HepG2 (cell line): ENCODE measurements at regions not wholly inside any gene's neighbourhood (a gene's known extent, or its start where the extent isn't known, plus 50 kb on each side); places are given as distances from the start of the nearest gene placed in this dataset.

ENCODE experiments used
- ATAC-seq: fragments of 200-7000 bp; cut with Tn5 transposase; 3 replicates; pipeline ENCODE4 v1.9.1; 2020; ENCODE audit warnings: mild to moderate bottlenecking, moderate library complexity
- BruUV-seq: library from RNA; stranded (reverse); fragments of 400-500 nt; replicated peaks from 2 replicates; lab custom pipeline; 2021; lab: Mats Ljungman, UMichigan
- CTCF ChIA-PET: fragments of 300-600 bp; formaldehyde crosslinking; extraction: SDS; loops from one replicate; lab custom pipeline; 2021; ENCODE audit warnings: low total read pairs, inconsistent platforms, low intra/inter-chr PET ratio; lab: Yijun Ruan, JAX
- POLR2A ChIA-PET: fragments of 350-600 bp; sonication (Branson Sonifier 250); formaldehyde crosslinking; loops from one replicate; lab custom pipeline; 2020; ENCODE audit warnings: antibody characterized with exemption, inconsistent platforms; lab: Yijun Ruan, JAX
- DNase-seq: peaks from one replicate; pipeline ENCODE4 v3.0.0-alpha.2; 2015; ENCODE audit warnings: low spot score
- FAIRE-seq: peaks from 3 replicates; lab custom pipeline; 2011; peaks lifted over from hg19 to GRCh38; lab: Jason Lieb, UNC
- H2AFZ ChIP-seq: one replicate; pipeline ENCODE4 v1.6.1; 2011; ENCODE audit warnings: low read length, inconsistent platforms
- H3K27ac ChIP-seq: fragments of 300-600 bp; 3 replicates; pipeline ENCODE4 v1.8.0; 2011; ENCODE audit warnings: mixed run types, mild to moderate bottlenecking, mixed read lengths, low read length, inconsistent platforms; ENCODE audit not compliant: insufficient read depth; ENCODE audit errors: extremely low read length
- H3K27me3 ChIP-seq, 2 experiments: fragments of 200-600 bp in 1 of 2; 2 replicates in 1 of 2; 3 replicates in 1 of 2; pipeline versions ENCODE4 v1.6.0 to v1.8.0; 2011; ENCODE audit warnings: low read length in 2 of 2, mild to moderate bottlenecking in 2 of 2, moderate library complexity in 2 of 2, inconsistent platforms in 1 of 2; ENCODE audit not compliant: insufficient read depth in 2 of 2, control insufficient read depth in 1 of 2
- H3K36me3 ChIP-seq, 2 experiments: fragments of 200-600 bp in 1 of 2; replicated peaks in 1 of 2; 2 replicates in 1 of 2; 3 replicates in 1 of 2; pipeline versions ENCODE4 v1.5.1 to v1.8.0; 2011; ENCODE audit warnings: low read length in 2 of 2, inconsistent platforms in 1 of 2; ENCODE audit not compliant: insufficient read depth in 2 of 2, control insufficient read depth in 1 of 2
- H3K4me1 ChIP-seq: 2 replicates; pipeline ENCODE4 v1.5.1; 2012; ENCODE audit warnings: low read length, inconsistent platforms; ENCODE audit not compliant: insufficient read depth
- H3K4me2 ChIP-seq: 2 replicates; pipeline ENCODE4 v1.6.0; 2011; ENCODE audit warnings: low read depth, low read length, inconsistent platforms
- H3K4me3 ChIP-seq, 3 experiments: fragments of 200-600 bp in 1 of 3; sonication (generic), shearing (Covaris generic) in 1 of 3; replicated peaks in 1 of 3; 2 replicates each; pipeline ENCODE4 v1.5.1; 2011 to 2016; ENCODE audit warnings: low read length in 3 of 3, inconsistent platforms in 2 of 3, low read depth in 2 of 3, mild to moderate bottlenecking in 2 of 3, control low read depth in 1 of 3, mixed read lengths in 1 of 3; ENCODE audit not compliant: insufficient read depth in 1 of 3
- H3K79me2 ChIP-seq: one replicate; pipeline ENCODE4 v1.6.1; 2011; ENCODE audit warnings: low read length, inconsistent platforms; ENCODE audit not compliant: insufficient read depth
- H3K9ac ChIP-seq: 2 replicates; pipeline ENCODE4 v1.6.0; 2011; ENCODE audit warnings: mild to moderate bottlenecking, low read depth, low read length, inconsistent platforms; ENCODE audit not compliant: insufficient read depth
- H3K9me3 ChIP-seq: 2 replicates; pipeline ENCODE4 v1.5.1; 2012; ENCODE audit warnings: mild to moderate bottlenecking, low read length
- H4K20me1 ChIP-seq: 2 replicates; pipeline ENCODE4 v1.6.0; 2011; ENCODE audit warnings: inconsistent platforms, mild to moderate bottlenecking, low read length, moderate library complexity; ENCODE audit not compliant: insufficient read depth
- AHR ChIP-seq: IDR thresholded peaks from 2 replicates; pipeline ENCODE4 v1.6.1; 2018; ENCODE audit warnings: missing genetic modification reagents, missing compliant biosample characterization
- CSRNP1 ChIP-seq: sonication (generic); formaldehyde crosslinking; IDR thresholded peaks from 2 replicates; pipeline ENCODE4 v1.8.1; 2023; ENCODE audit warnings: mild to moderate bottlenecking, missing genetic modification reagents
- FUBP1 ChIP-seq: sonication (generic); formaldehyde crosslinking; IDR thresholded peaks from 2 replicates; pipeline ENCODE4 v1.5.1; 2020; ENCODE audit warnings: missing genetic modification reagents, mild to moderate bottlenecking, borderline replicate concordance
- HHEX ChIP-seq: IDR thresholded peaks from 2 replicates; pipeline ENCODE4 v1.6.1; 2016; ENCODE audit warnings: control low read depth
- POLR2AphosphoS2 ChIP-seq: IDR thresholded peaks from 2 replicates; pipeline ENCODE4 v1.6.1; 2011; ENCODE audit warnings: low read depth, low read length, improper control_type of control experiment
- RNF2 ChIP-seq: fragments of 450-650 bp; conservative IDR thresholded peaks from 2 replicates; pipeline ENCODE4 v1.6.1; 2016; ENCODE audit warnings: low read depth
- ZBTB8A ChIP-seq: sonication (generic); formaldehyde crosslinking; IDR thresholded peaks from 2 replicates; pipeline ENCODE4 v1.4.0; 2020; ENCODE audit warnings: mild to moderate bottlenecking, low read depth, missing genetic modification reagents, borderline replicate concordance
- ZNF224 ChIP-seq: sonication (generic); formaldehyde crosslinking; IDR thresholded peaks from 2 replicates; pipeline ENCODE4 v1.5.0; 2020; ENCODE audit warnings: mild to moderate bottlenecking, missing genetic modification reagents
- ZNF333 ChIP-seq: sonication (generic); formaldehyde crosslinking; IDR thresholded peaks from 2 replicates; pipeline ENCODE4 v1.4.0; 2020; ENCODE audit warnings: mild to moderate bottlenecking, missing genetic modification reagents, borderline replicate concordance
- ZNF563 ChIP-seq: sonication (generic); formaldehyde crosslinking; IDR thresholded peaks from 2 replicates; pipeline ENCODE4 v1.8.0; 2022; ENCODE audit warnings: mild to moderate bottlenecking, moderate library complexity, missing genetic modification reagents
- ZNF576 ChIP-seq: sonication (generic); formaldehyde crosslinking; IDR thresholded peaks from 2 replicates; pipeline ENCODE4 v1.4.0; 2020; ENCODE audit warnings: mild to moderate bottlenecking, missing genetic modification reagents
- ZNF883 ChIP-seq: sonication (generic); formaldehyde crosslinking; IDR thresholded peaks from 2 replicates; pipeline ENCODE4 v1.5.1; 2020; ENCODE audit warnings: mild to moderate bottlenecking, missing genetic modification reagents; ENCODE audit errors: not compliant biosample characterization
- ZSCAN9 ChIP-seq: IDR thresholded peaks from 2 replicates; pipeline ENCODE4 v1.6.1; 2016; ENCODE audit warnings: borderline replicate concordance
- WGBS: methylation state at CpG from one replicate; pipeline ENCODE4 v1.1.6; 2017; ENCODE audit warnings: low lambda C conversion rate; 5-methylcytosine and 5-hydroxymethylcytosine counted together
- in situ Hi-C: cut with HindIII; loops from 2 replicates; pipeline ENCODE4 v1.10.0; 2017; ENCODE audit warnings: low pct_unique_long_range_greater_than_20kb; ENCODE audit not compliant: extremely low pct_ligation_motif_present
- intact Hi-C: fragments of 100-400 bp; cut with micrococcal nuclease; formaldehyde crosslinking; loops from one replicate; pipeline ENCODE4 v1.10.0; 2022; ENCODE audit not compliant: unreplicated experiment
- TF ChIP-seq, protein P1 (sequence below): sonication (generic); formaldehyde crosslinking; IDR thresholded peaks from 2 replicates; pipeline ENCODE4 v1.4.0; 2020; ENCODE audit warnings: missing genetic modification reagents

DNA sequence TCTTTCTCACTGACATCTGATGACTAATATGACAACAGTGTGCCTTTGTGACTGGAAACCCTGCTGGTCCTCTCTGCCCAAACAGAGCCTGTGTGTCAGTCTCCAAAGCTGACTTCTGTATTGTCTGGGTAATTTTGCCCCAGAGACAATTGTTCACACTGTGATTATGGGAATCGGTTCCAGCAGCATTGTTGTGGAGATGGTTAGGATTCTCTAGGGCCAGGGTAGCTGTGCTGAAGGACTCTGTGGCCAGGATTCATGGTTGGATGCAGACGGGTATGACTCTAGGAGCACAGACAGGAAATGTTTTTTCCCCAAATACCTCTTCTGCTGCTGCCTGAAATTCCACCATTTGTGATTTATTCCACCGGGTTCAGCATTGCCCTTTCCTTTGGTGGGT, 57.5 kb upstream of the ITGA11 start:
- Histone ChIP-seq H3K36me3 (no peaks in the 10 kb centered on the region), H3K79me2 (no peaks in the 10 kb centered on the region), H4K20me1 (no peaks in the 10 kb centered on the region), H3K4me2 (no peak overlapping the region), H3K4me1 (no peaks in the 10 kb centered on the region), H3K9ac (no peak overlapping the region), H3K27ac (no peak overlapping the region), H3K4me3 (no peak overlapping the region), H3K27me3 (peaks cover 0 to 6% of the 10 kb centered on the region in 2 experiments; a peak in 1 of 5 replicates), H3K9me3 (no peaks in the 10 kb centered on the region), H2AFZ (no peak overlapping the region)
- ChIA-PET POLR2A (no interaction called here), CTCF (no interaction called here)
- in situ Hi-C loops, result no loop called here
- TF ChIP-seq ZBTB8A (CRISPR knock-in tag), result no peak
- no peak for TF ChIP-seq ZNF576
- no peak for TF ChIP-seq RNF2
- TF ChIP-seq POLR2AphosphoS2, result no peak
- TF ChIP-seq AHR (CRISPR knock-in tag), result no peak
- no peak for TF ChIP-seq CSRNP1
- no peak for TF ChIP-seq ZNF333 (CRISPR knock-in tag)
- TF ChIP-seq ZNF563 (CRISPR knock-in tag), result no peak
- no peak for TF ChIP-seq FUBP1
- TF ChIP-seq, protein P1, sequence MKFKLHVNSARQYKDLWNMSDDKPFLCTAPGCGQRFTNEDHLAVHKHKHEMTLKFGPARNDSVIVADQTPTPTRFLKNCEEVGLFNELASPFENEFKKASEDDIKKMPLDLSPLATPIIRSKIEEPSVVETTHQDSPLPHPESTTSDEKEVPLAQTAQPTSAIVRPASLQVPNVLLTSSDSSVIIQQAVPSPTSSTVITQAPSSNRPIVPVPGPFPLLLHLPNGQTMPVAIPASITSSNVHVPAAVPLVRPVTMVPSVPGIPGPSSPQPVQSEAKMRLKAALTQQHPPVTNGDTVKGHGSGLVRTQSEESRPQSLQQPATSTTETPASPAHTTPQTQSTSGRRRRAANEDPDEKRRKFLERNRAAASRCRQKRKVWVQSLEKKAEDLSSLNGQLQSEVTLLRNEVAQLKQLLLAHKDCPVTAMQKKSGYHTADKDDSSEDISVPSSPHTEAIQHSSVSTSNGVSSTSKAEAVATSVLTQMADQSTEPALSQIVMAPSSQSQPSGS (CRISPR knock-in tag), result no peak
- no peak for TF ChIP-seq ZNF224 (CRISPR knock-in tag)
- TF ChIP-seq HHEX (CRISPR knock-in tag), result no peak
- TF ChIP-seq ZNF883, result no peak
- TF ChIP-seq ZSCAN9 (CRISPR knock-in tag), result no peak
- ATAC-seq (no peak), FAIRE-seq (no peak), DNase-seq (no peak)
- WGBS, result 0% methylated on average over 2 of the region's 3 CpGs
- intact Hi-C loops, result no loop called here
- no TSS peak for BruUV-seq
